CD14-positive monocyte (primary cell): ENCODE measurements at regions not wholly inside any gene's neighbourhood (a gene's known extent, or its start where the extent isn't known, plus 50 kb on each side); places are given as distances from the start of the nearest gene placed in this dataset.

ENCODE experiments used
- DNase-seq, 3 donors: peaks; one replicate each; pipeline ENCODE4 v3.0.0-alpha.2; 2011 to 2022
- H2AFZ ChIP-seq: 2 replicates; pipeline ENCODE4 v1.6.0; 2012; ENCODE audit warnings: mild to moderate bottlenecking, low read depth, low read length, inconsistent platforms; ENCODE audit not compliant: insufficient read depth, poor library complexity, severe bottlenecking
- H3K27ac ChIP-seq, 2 donors: 1 replicate in 1 of 2; 2 replicates in 1 of 2; pipeline ENCODE4 v1.5.1; 2012 to 2013; ENCODE audit warnings: low read length in 2 of 2, control low read depth in 1 of 2, inconsistent platforms in 1 of 2, low read depth in 1 of 2, mild to moderate bottlenecking in 1 of 2
- H3K27me3 ChIP-seq, 2 donors: one replicate each; pipeline versions ENCODE4 v1.6.0 to v1.6.1; 2011 to 2013; ENCODE audit warnings: low read length in 2 of 2; ENCODE audit not compliant: control insufficient read depth in 2 of 2, insufficient read depth in 2 of 2
- H3K36me3 ChIP-seq, 2 donors: replicated peaks in 1 of 2; 1 replicate in 1 of 2; 2 replicates in 1 of 2; pipeline versions ENCODE4 v1.5.1 to v1.6.1; 2012 to 2013; ENCODE audit warnings: low read length in 2 of 2, control low read depth in 1 of 2, inconsistent platforms in 1 of 2, mild to moderate bottlenecking in 1 of 2; ENCODE audit not compliant: insufficient read depth in 2 of 2, control insufficient read depth in 1 of 2
- H3K4me1 ChIP-seq, 2 donors: 1 replicate in 1 of 2; 2 replicates in 1 of 2; pipeline versions ENCODE4 v1.5.1 to v1.6.1; 2012 to 2013; ENCODE audit warnings: low read length in 2 of 2, control low read depth in 1 of 2, inconsistent platforms in 1 of 2, mild to moderate bottlenecking in 1 of 2, moderate library complexity in 1 of 2; ENCODE audit not compliant: insufficient read depth in 2 of 2, control insufficient read depth in 1 of 2
- H3K4me2 ChIP-seq: replicated peaks from 2 replicates; pipeline ENCODE3; 2012; ENCODE audit warnings: low read length, moderate library complexity, mild to moderate bottlenecking; ENCODE audit not compliant: poor library complexity, severe bottlenecking; ENCODE audit errors: extremely low read depth
- H3K4me3 ChIP-seq, 3 experiments: fragments of 200-600 bp in 1 of 3; sonication (generic) in 1 of 3; replicated peaks in 1 of 3; 1 replicate in 2 of 3; 2 replicates in 1 of 3; pipeline ENCODE4 v1.5.1; 2011 to 2013; ENCODE audit warnings: low read length in 3 of 3, mild to moderate bottlenecking in 3 of 3, control low read depth in 2 of 3, low read depth in 2 of 3, inconsistent platforms in 1 of 3, moderate library complexity in 1 of 3
- H3K79me2 ChIP-seq: 2 replicates; pipeline ENCODE4 v1.6.0; 2012; ENCODE audit warnings: mild to moderate bottlenecking, control low read depth, inconsistent platforms, low read length, moderate library complexity; ENCODE audit not compliant: insufficient read depth
- H3K9ac ChIP-seq: 2 replicates; pipeline ENCODE4 v1.6.0; 2017; ENCODE audit warnings: low read length, mild to moderate bottlenecking; ENCODE audit not compliant: insufficient read depth, poor library complexity, severe bottlenecking
- H3K9me3 ChIP-seq, 2 donors: replicated peaks in 1 of 2; 1 replicate in 1 of 2; 2 replicates in 1 of 2; pipeline versions ENCODE4 v1.5.1 to v1.6.1; 2012 to 2013; ENCODE audit warnings: low read length in 2 of 2, control low read depth in 1 of 2; ENCODE audit not compliant: control insufficient read depth in 1 of 2, insufficient read depth in 1 of 2
- H4K20me1 ChIP-seq: 2 replicates; pipeline ENCODE4 v1.6.0; 2012; ENCODE audit warnings: mild to moderate bottlenecking, low read length, control low read depth, moderate library complexity; ENCODE audit not compliant: insufficient read depth
- H3K27ac Mint-ChIP-seq, 7 donors: one replicate each; pipeline ENCODE4 v1.8.0; 2020; ENCODE audit warnings: mild to moderate bottlenecking in 7 of 7, mixed read lengths in 7 of 7, moderate library complexity in 6 of 7, inconsistent platforms in 2 of 7
- H3K27me3 Mint-ChIP-seq, 3 donors: one replicate each; pipeline ENCODE4 v1.8.0; 2021 to 2022; ENCODE audit warnings: low read depth in 3 of 3, mild to moderate bottlenecking in 3 of 3, mixed read lengths in 3 of 3, moderate library complexity in 3 of 3, inconsistent platforms in 1 of 3
- H3K36me3 Mint-ChIP-seq, 2 donors: one replicate each; pipeline ENCODE4 v1.8.0; 2020; ENCODE audit warnings: mixed read lengths in 2 of 2, inconsistent platforms in 1 of 2, mild to moderate bottlenecking in 1 of 2
- H3K4me1 Mint-ChIP-seq: one replicate; pipeline ENCODE4 v1.8.0; 2020; ENCODE audit warnings: mild to moderate bottlenecking, mixed read lengths
- H3K4me3 Mint-ChIP-seq, 2 donors: one replicate each; pipeline ENCODE4 v1.8.0; 2020; ENCODE audit warnings: mild to moderate bottlenecking in 2 of 2, mixed read lengths in 2 of 2, moderate library complexity in 1 of 2
- H3K9me3 Mint-ChIP-seq, 7 donors: one replicate each; pipeline ENCODE4 v1.8.0; 2020 to 2022; ENCODE audit warnings: mixed read lengths in 7 of 7, mild to moderate bottlenecking in 6 of 7, moderate library complexity in 6 of 7, inconsistent platforms in 2 of 7
- CTCF ChIP-seq: fragments of 200-600 bp; IDR thresholded peaks from one replicate; pipeline ENCODE4 v1.8.0; 2022; ENCODE audit warnings: antibody characterized with exemption, mild to moderate bottlenecking
- WGBS: methylation state at CpG from one replicate; pipeline ENCODE4 v1.1.5; 2013; ENCODE audit warnings: missing lambda C conversion rate; ENCODE audit not compliant: insufficient coverage; 5-methylcytosine and 5-hydroxymethylcytosine counted together
- intact Hi-C, 2 donors: fragments of 100-400 bp; cut with micrococcal nuclease; formaldehyde crosslinking; loops; one replicate each; pipeline versions ENCODE4 v1.15.0 to v1.15.1; 2023

GRCh38 chr15:66981771-66982170 lies 83.6 kb upstream of the SMAD3 start:
- H3K4me1 Mint-ChIP-seq, result no peaks in the 10 kb centered on the region

GRCh38 chr15:66982250-66982649 lies 83.2 kb upstream of the SMAD3 start:
- 100% methylated on average over 1 of the region's 4 CpGs for WGBS
- H3K4me1 ChIP-seq, result no peaks in the 10 kb centered on the region

More at GRCh38 chr15:66981771-66982170, 83.6 kb upstream of the SMAD3 start:
- Histone ChIP-seq H4K20me1 (no peaks in the 10 kb centered on the region), H3K9me3 (no peaks in the 10 kb centered on the region), H3K9ac (no peak overlapping the region), H3K27ac (no peak overlapping the region), H3K79me2 (no peaks in the 10 kb centered on the region), H3K4me1 (no peaks in the 10 kb centered on the region), H3K36me3 (no peaks in the 10 kb centered on the region), H3K4me3 (no peak overlapping the region), H2AFZ (no peak overlapping the region), H3K4me2 (no peak overlapping the region), H3K27me3 (no peaks in the 10 kb centered on the region)
- H3K36me3 Mint-ChIP-seq, result no peaks in the 10 kb centered on the region
- WGBS, result 92% methylated on average over 5 of the region's 6 CpGs
- H3K4me3 Mint-ChIP-seq, result no peak overlapping the region
- DNase-seq, result no peak
- no peak overlapping the region for H3K27ac Mint-ChIP-seq
- intact Hi-C loops, result no loop called here
- peaks cover 0 to 4% (median 0%) of the 10 kb centered on the region in 7 donors for H3K9me3 Mint-ChIP-seq
- H3K27me3 Mint-ChIP-seq, result peaks cover 4 to 7% (median 5%) of the 10 kb centered on the region in 3 donors
- TF ChIP-seq CTCF, result no peak

More at GRCh38 chr15:66982250-66982649, 83.2 kb upstream of the SMAD3 start:
- Histone ChIP-seq H3K27ac (no peak overlapping the region), H3K9me3 (no peaks in the 10 kb centered on the region), H3K4me2 (no peak overlapping the region), H3K27me3 (no peaks in the 10 kb centered on the region), H3K79me2 (no peaks in the 10 kb centered on the region), H2AFZ (no peak overlapping the region), H4K20me1 (no peaks in the 10 kb centered on the region), H3K4me3 (no peak overlapping the region), H3K9ac (no peak overlapping the region), H3K36me3 (no peaks in the 10 kb centered on the region)
- Mint-ChIP-seq H3K9me3 (peaks cover 0 to 4% (median 0%) of the 10 kb centered on the region in 7 donors), H3K4me3 (no peak overlapping the region), H3K36me3 (no peaks in the 10 kb centered on the region), H3K4me1 (no peaks in the 10 kb centered on the region), H3K27ac (no peak overlapping the region), H3K27me3 (peaks cover 4 to 7% (median 5%) of the 10 kb centered on the region in 3 donors)
- no peak for TF ChIP-seq CTCF
- intact Hi-C loops, result no loop called here
- no peak for DNase-seq
